ENCODE measurements at regions not wholly inside any gene's neighbourhood (a gene's known extent, or its start where the extent isn't known, plus 50 kb on each side); places are given as distances from the start of the nearest gene placed in this dataset.

DNA sequence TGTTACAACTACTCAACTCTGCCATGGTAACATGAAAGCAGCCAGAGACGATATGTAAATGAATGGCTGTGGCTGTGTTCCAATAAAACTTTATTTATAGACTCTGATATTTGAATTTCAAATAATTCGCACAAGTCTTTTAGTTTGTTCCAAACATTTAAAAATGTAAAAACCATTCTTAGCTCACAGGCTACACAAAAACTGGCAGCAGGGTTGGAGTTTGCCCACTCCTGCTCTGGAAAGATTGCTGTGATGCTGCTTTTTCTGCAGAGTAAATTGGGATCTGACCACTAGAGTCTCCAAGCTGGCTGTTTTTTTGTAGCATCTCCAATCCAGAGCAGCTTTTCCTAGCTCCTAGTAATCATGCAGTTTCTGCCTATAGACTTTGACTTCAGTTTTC is 157.5 kb downstream of the CHRM3 start:
- POLR2A ChIA-PET, result no interaction called here
- TF ChIP-seq, protein P1, sequence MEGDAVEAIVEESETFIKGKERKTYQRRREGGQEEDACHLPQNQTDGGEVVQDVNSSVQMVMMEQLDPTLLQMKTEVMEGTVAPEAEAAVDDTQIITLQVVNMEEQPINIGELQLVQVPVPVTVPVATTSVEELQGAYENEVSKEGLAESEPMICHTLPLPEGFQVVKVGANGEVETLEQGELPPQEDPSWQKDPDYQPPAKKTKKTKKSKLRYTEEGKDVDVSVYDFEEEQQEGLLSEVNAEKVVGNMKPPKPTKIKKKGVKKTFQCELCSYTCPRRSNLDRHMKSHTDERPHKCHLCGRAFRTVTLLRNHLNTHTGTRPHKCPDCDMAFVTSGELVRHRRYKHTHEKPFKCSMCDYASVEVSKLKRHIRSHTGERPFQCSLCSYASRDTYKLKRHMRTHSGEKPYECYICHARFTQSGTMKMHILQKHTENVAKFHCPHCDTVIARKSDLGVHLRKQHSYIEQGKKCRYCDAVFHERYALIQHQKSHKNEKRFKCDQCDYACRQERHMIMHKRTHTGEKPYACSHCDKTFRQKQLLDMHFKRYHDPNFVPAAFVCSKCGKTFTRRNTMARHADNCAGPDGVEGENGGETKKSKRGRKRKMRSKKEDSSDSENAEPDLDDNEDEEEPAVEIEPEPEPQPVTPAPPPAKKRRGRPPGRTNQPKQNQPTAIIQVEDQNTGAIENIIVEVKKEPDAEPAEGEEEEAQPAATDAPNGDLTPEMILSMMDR (IDR thresholded peaks at IDR 0.05; ENCODE audit: control extremely low read depth, extremely low read depth, low read depth, missing control alignments), result no peak
- CTCF ChIA-PET, result no interaction called here
- DNase-seq (ENCODE audit: extremely low spot score), result no peak

DNA sequence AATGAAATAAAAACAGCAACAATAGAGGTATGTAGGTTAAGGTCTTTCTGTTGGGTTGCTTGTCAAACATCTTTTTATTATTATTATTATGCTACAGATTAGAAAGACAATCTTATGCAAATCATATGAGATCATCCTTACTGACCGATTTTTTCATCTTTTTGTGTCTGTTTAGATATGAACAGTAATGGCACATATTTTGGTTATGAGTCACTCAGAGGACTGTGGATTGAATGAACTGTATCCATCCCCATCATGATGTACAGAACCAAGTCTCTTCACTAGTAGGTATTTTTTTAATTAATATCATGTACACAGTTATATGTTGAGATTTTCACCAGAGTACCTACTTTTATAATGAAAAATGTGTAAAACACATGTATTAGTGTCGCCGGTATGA is 159.1 kb downstream of the CHRM3 start:
- ChIA-PET CTCF (interaction anchor here (1.4 kb wide), 1 partner anchor 10 kb away, joined by 4 read pairs; no protein-coding TSS in a partner anchor), POLR2A (no interaction called here)
- TF ChIP-seq, protein P1 (IDR thresholded peaks at IDR 0.05; ENCODE audit: control extremely low read depth, extremely low read depth, low read depth, missing control alignments), result no peak
- DNase-seq (ENCODE audit: extremely low spot score), result no peak

DNA sequence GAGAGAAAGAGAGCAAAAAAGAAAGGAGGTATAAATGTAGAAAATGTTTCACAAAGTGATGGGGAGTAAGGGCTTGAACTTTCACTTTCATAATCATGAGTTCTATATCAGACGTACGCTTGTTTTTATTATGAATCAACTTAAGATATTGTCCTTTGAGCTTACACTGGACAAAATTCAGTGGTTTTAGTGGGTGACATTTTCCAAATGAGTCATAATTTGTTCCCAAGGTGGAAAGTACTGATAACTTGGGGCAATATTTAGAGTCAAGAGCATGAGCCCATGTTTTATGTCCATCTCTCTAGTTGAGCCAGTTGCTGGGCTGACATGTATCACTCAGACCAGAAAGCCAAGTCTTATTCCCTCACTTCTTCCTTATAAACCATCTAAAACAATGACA is 161.6 kb downstream of the CHRM3 start:
- POLR2A ChIA-PET, result no interaction called here
- TF ChIP-seq, protein P1 (IDR thresholded peaks at IDR 0.05; ENCODE audit: control extremely low read depth, extremely low read depth, low read depth, missing control alignments), result no peak
- no peak for DNase-seq (ENCODE audit: extremely low spot score)
- CTCF ChIA-PET, result no interaction called here

DNA sequence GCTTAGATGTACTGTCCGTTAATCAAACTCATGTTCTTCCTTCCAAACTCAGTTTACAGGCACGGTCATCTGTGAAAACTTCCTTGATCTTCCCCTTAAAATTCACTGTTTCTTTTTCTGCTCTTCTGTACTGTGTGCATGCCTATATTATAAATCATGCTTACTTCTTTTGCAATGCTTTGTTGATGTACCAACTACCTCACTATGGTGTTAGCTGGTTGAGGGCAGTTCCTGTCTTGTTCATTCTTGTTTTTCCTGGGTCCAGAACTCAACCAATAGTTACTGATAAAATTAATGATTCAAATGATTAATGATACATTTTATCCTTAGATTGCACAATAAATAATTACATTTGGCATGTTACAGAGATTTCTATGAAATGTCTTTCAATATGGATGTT is 163.8 kb downstream of the CHRM3 start:
- ChIA-PET POLR2A (no interaction called here), CTCF (no interaction called here)
- DNase-seq (ENCODE audit: extremely low spot score), result no peak
- TF ChIP-seq, protein P1 (IDR thresholded peaks at IDR 0.05; ENCODE audit: control extremely low read depth, extremely low read depth, low read depth, missing control alignments), result no peak

DNA sequence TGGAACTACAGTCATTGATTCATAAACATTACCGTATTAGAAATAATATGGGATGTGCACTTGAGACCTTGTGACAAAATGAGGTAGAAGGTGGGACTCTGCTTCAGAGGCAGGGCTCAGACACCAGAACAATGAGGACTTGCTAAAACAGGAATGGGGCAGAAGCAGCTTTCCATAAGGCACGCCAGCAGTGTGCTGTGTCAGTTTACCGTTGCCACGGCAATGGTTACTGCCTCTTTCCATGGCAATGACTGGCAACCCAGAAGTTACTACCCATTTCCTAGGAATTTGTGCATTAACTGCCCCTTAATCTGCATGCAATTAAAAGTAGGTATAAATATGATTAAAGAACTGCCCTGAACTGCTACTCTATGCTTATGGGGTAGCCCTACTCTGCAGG is 169.0 kb downstream of the CHRM3 start:
- no peak for DNase-seq (ENCODE audit: extremely low spot score)
- TF ChIP-seq, protein P1 (IDR thresholded peaks at IDR 0.05; ENCODE audit: control extremely low read depth, extremely low read depth, low read depth, missing control alignments), result no peak
- CTCF ChIA-PET, result no interaction called here
- POLR2A ChIA-PET, result no interaction called here

DNA sequence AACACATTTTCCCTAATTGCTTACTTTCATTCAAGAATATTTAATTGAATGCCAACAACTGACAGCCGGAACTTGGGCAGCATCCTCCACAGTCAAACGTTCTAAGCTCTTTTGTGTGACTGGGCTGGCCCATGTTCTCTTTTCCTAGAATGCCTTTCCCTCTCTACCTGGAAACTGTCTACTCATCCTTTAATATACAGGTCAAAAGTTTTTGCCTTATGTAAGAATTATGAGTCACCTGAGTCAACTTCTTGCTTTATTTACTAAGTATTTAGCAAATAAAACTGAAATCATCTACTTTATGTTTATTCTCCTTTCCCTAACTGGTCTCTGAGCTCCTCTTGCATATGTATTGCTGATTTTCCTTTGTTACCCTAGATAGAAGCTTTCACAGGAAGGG is 172.2 kb downstream of the CHRM3 start:
- DNase-seq (ENCODE audit: extremely low spot score), result no peak
- POLR2A ChIA-PET, result no interaction called here
- TF ChIP-seq, protein P1 (IDR thresholded peaks at IDR 0.05; ENCODE audit: control extremely low read depth, extremely low read depth, low read depth, missing control alignments), result no peak
- CTCF ChIA-PET, result no interaction called here

DNA sequence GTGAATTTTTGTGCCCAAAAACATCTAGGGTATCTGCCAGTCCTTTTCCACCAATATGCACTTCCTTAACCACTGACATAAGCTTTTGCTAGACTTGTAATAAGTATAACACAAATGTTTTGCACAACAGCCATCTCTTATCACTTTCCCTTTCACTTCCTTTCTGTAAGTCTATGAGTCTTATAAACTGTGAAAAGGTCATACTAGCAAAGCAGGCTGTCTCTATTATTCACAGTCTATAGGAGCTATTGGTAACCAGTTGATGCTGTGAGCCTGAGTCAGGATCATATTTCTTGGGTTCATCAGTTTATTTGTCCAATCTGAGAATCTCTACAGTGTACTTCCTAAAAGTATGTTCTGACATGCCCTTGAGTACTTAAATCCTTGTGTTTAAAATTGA is 172.6 kb downstream of the CHRM3 start:
- TF ChIP-seq, protein P1 (IDR thresholded peaks at IDR 0.05; ENCODE audit: control extremely low read depth, extremely low read depth, low read depth, missing control alignments), result no peak
- no peak for DNase-seq (ENCODE audit: extremely low spot score)
- ChIA-PET CTCF (no interaction called here), POLR2A (no interaction called here)

All from GM10248 (cell line).